ENCODE measurements at regions not wholly inside any gene's neighbourhood (a gene's known extent, or its start where the extent isn't known, plus 50 kb on each side); places are given as distances from the start of the nearest gene placed in this dataset.

DNA sequence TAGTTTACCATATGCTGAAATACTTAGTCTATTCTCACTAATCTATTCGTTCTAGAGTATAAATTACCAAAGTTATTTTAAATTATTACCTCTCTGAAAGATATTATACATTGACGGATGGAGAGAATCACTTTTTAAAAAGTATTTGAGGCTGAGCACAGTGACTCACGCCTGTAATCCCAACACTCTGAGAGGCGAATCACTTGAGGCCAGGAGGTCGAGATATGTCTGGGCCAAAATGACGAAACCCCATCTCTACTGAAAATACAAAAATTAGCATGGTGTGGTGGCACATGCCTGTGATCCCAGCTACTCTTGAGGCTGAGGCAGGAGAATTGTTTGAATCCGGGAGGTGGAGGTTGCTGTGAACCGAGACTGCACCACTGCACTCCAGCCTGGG, 64.0 kb upstream of the SPATA31C2 start:
- TF ChIP-seq, protein P1, sequence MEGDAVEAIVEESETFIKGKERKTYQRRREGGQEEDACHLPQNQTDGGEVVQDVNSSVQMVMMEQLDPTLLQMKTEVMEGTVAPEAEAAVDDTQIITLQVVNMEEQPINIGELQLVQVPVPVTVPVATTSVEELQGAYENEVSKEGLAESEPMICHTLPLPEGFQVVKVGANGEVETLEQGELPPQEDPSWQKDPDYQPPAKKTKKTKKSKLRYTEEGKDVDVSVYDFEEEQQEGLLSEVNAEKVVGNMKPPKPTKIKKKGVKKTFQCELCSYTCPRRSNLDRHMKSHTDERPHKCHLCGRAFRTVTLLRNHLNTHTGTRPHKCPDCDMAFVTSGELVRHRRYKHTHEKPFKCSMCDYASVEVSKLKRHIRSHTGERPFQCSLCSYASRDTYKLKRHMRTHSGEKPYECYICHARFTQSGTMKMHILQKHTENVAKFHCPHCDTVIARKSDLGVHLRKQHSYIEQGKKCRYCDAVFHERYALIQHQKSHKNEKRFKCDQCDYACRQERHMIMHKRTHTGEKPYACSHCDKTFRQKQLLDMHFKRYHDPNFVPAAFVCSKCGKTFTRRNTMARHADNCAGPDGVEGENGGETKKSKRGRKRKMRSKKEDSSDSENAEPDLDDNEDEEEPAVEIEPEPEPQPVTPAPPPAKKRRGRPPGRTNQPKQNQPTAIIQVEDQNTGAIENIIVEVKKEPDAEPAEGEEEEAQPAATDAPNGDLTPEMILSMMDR (IDR thresholded peaks at IDR 0.05; ENCODE audit: borderline replicate concordance, extremely low read depth, insufficient read depth): no peak
- no peak for DNase-seq
- intact Hi-C loops (cut with DNase I): no loop called here
- no peak for FAIRE-seq
- Histone ChIP-seq H3K27me3 (ENCODE audit: control insufficient read depth, insufficient read depth, low read length) (no peaks in the 10 kb centered on the region), H3K4me3 (ENCODE audit: low read length in 3 of 3) (no peak overlapping the region), H3K9me3 (ENCODE audit: control insufficient read depth in 2 of 3, insufficient read depth in 1 of 3, low read length in 3 of 3) (no peaks in the 10 kb centered on the region), H3K9ac (ENCODE audit: low read length in 3 of 3) (no peak overlapping the region), H3K36me3 (ENCODE audit: control insufficient read depth in 2 of 3, insufficient read depth in 3 of 3, low read length in 3 of 3) (no peaks in the 10 kb centered on the region), H3K27ac (ENCODE audit: low read depth in 2 of 2, low read length in 2 of 2) (no peak overlapping the region), H3K4me1 (ENCODE audit: control insufficient read depth in 2 of 3, insufficient read depth in 2 of 3, low read depth in 1 of 3, low read length in 3 of 3) (peaks cover 0 to 6% (median 4%) of the 10 kb centered on the region in 3 donors)

DNA sequence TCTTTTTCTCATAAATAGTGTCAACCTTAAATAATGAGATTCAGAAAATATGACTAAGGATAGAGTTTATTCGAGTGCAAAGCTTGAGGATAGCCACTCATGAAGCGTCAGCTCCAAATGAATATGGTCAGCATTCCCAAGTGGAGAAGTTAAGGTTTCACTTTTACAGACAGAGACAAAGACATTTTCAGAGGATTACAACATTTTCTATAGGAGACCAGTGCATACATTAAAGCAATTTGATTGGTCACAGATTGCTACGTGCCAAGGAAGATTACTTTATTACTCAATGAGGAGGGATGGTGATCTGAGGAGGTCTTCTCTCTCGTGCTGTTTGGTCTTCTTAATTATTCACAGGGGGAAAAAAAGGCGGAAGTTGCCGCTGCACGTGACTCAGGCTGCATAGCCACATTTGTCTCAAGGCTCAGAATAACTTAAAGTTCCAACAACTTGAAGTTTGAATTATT, 60.1 kb upstream of the SPATA31C2 start:
- no peak for FAIRE-seq
- intact Hi-C loops (cut with DNase I): no loop called here
- H3K4me3 ChIP-seq (ENCODE audit: low read length in 3 of 3): peak overlapping the region; percentile 39 to 64 (median 62)

DNA sequence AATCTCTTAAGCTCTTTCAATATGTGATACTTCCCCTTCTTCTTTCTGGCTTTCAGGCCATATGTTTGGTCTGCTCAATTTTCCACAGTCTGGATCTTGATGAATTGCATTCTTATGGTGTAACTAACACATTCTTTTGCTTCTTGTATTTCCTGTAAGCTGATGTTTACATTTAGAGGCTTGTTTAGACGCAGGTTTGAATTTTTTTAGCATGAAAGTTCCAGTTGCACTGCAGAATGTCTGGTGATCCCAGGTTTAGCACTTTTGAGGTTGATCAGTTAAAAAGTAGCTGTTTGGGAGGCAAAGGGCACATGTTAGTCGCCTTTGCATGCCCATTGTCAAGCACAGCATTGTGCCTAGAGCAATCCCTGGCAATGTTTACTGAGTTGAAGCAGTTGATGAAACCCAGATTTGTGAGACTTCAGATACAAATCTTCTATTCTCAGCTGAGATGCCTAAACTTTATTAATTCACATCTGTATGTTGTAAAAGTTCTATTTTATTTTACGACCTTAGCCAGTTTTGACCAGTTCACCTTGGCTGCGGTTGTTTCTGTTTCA, 59.6 kb upstream of the SPATA31C2 start:
- Histone ChIP-seq H3K27ac (ENCODE audit: low read depth in 2 of 2, low read length in 2 of 2) (peak overlapping the region; percentile 39 to 68), H3K4me1 (ENCODE audit: control insufficient read depth in 2 of 3, insufficient read depth in 2 of 3, low read depth in 1 of 3, low read length in 3 of 3) (peaks cover 0 to 26% (median 10%) of the 10 kb centered on the region in 3 donors), H3K4me3 (ENCODE audit: low read length in 3 of 3) (peak overlapping the region in 2 of 3 donors; percentile 39 to 64), H3K36me3 (ENCODE audit: control insufficient read depth in 2 of 3, insufficient read depth in 3 of 3, low read length in 3 of 3) (no peaks in the 10 kb centered on the region), H3K27me3 (ENCODE audit: control insufficient read depth, insufficient read depth, low read length) (no peaks in the 10 kb centered on the region), H3K9ac (ENCODE audit: low read length in 3 of 3) (peak overlapping the region in 1 of 3 donors; percentile 23), H3K9me3 (ENCODE audit: control insufficient read depth in 2 of 3, insufficient read depth in 1 of 3, low read length in 3 of 3) (no peaks in the 10 kb centered on the region)
- TF ChIP-seq, protein P1 (IDR thresholded peaks at IDR 0.05; ENCODE audit: borderline replicate concordance, extremely low read depth, insufficient read depth): no peak
- peak in 2 of 5 donors; percentile 68 to 76 for DNase-seq
- no peak for FAIRE-seq
- intact Hi-C loops (cut with DNase I): no loop called here

More for the DNA sequence above, 60.1 kb upstream of the SPATA31C2 start:
- peaks cover 0 to 26% (median 10%) of the 10 kb centered on the region in 3 donors for H3K4me1 ChIP-seq (ENCODE audit: control insufficient read depth in 2 of 3, insufficient read depth in 2 of 3, low read depth in 1 of 3, low read length in 3 of 3)
- H3K27ac ChIP-seq (ENCODE audit: low read depth in 2 of 2, low read length in 2 of 2): peak overlapping the region; percentile 6 to 68
- peak overlapping the region in 2 of 3 donors; percentile 23 to 31 for H3K9ac ChIP-seq (ENCODE audit: low read length in 3 of 3)
- no peaks in the 10 kb centered on the region for H3K36me3 ChIP-seq (ENCODE audit: control insufficient read depth in 2 of 3, insufficient read depth in 3 of 3, low read length in 3 of 3)
- TF ChIP-seq, protein P1 (IDR thresholded peaks at IDR 0.05; ENCODE audit: borderline replicate concordance, extremely low read depth, insufficient read depth): no peak
- peak in 2 of 5 donors; percentile 47 to 62 for DNase-seq
- H3K9me3 ChIP-seq (ENCODE audit: control insufficient read depth in 2 of 3, insufficient read depth in 1 of 3, low read length in 3 of 3): no peaks in the 10 kb centered on the region
- no peaks in the 10 kb centered on the region for H3K27me3 ChIP-seq (ENCODE audit: control insufficient read depth, insufficient read depth, low read length)

All from kidney (tissue), 13 donors.